Stimulated activated CD4-positive, alpha-beta T cell treated with anti-CD3 and anti-CD28 coated beads, TNF-alpha, amount 100 ng/mL, for 48 hours (primary cell): ENCODE measurements at regions not wholly inside any gene's neighbourhood (a gene's known extent, or its start where the extent isn't known, plus 50 kb on each side); places are given as distances from the start of the nearest gene placed in this dataset.

Source experiments
- DNase-seq, 3 donors: peaks; one replicate each; pipeline ENCODE4 v3.0.0-alpha.2; 2020; ENCODE audit warnings: low read depth in 3 of 3

DNA sequence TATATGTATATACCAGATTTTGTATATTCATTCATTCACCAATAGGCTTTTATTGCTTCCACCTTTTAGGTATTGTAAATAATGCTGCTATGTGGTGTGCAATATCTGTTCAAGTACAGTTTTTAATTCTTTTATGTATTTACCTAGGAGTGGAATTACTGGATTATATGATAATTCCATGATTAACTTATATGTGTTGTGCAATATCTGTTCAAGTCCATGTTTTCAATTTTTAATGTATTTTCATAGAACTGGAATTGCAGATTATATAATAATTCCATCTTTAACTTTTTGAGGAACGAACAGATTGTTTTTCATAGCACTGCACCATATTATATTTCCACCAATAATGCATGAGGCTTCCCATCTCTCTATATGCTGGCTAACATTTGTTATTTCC lies 50.6 kb upstream of the L3MBTL4 start:
- no peak for DNase-seq

DNA sequence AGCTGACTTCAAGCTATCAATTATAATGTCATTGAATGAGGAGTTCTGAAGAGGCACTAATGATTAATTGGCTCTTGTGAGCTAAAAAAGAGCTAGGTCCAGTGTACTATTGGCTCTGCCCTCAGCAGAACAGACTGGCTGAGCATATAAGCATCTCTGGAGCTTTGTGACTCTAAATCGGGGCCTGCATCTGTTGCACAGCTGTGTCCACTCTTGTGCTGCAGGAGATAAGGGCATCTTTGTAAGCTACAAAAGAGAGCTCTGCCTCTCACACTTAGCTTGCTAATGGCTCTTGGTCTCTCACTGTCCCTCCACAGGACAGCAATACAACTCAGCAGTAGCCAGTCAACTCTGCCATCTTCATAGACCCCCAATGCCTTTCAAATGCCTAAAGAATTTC lies 61.5 kb upstream of the L3MBTL4 start:
- no peak for DNase-seq

DNA sequence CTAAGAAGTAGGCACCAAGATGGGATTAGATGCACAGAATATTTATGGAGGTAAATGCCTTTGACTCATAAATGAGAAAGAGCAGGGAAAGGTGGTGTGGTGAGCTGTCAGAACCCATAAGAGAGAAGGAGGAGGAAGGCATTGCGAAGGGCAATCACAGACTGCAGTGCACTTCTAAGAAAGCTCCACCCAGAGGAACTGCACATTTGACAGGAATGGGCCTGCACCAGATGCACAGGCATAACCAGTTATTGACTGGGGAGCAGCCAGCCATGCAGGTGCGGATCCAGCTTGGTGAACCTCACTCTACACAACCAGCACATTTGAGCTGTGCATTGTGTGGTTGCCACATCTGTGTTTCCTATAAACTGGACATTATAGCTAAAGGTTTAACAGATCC lies 62.2 kb upstream of the L3MBTL4 start:
- DNase-seq, result no peak

DNA sequence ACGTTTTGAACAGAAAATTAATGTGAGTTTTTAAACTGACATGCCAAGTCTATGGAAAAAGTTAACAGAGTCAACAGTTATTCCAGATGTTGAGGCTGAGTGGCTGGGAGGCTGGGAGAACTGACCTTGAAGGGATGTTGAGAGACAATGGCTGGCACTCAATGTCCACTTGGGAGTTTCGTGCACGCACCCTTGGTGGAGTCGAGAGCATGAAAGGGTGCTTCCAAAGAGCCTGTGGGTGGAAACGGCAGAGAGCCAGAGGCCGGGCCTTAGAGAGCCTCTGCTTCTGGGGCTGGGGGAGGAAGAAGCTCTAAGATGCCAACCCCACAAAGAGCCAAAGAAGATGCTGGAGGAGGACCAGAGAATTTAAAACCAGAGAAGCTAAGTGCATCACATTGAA lies 63.4 kb upstream of the L3MBTL4 start:
- no peak for DNase-seq

DNA sequence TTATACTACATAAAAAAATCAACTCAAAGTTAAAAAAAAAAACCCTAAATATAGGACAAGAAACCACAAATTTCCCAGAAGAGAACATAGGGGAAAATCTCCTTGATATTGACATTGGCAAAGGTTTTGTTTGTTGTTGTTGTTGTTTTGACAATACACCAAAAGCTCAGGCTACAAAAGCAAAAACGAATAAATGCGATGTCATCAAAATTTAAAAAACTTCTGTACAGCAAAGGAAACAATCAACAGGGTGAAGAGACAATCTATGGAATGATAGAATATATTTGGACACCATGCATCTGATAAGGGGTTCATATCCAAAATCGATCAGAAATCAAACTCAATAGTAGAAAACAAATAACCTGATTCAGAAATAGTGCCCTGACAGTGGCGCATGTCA lies 65.0 kb upstream of the L3MBTL4 start:
- DNase-seq, result no peak

DNA sequence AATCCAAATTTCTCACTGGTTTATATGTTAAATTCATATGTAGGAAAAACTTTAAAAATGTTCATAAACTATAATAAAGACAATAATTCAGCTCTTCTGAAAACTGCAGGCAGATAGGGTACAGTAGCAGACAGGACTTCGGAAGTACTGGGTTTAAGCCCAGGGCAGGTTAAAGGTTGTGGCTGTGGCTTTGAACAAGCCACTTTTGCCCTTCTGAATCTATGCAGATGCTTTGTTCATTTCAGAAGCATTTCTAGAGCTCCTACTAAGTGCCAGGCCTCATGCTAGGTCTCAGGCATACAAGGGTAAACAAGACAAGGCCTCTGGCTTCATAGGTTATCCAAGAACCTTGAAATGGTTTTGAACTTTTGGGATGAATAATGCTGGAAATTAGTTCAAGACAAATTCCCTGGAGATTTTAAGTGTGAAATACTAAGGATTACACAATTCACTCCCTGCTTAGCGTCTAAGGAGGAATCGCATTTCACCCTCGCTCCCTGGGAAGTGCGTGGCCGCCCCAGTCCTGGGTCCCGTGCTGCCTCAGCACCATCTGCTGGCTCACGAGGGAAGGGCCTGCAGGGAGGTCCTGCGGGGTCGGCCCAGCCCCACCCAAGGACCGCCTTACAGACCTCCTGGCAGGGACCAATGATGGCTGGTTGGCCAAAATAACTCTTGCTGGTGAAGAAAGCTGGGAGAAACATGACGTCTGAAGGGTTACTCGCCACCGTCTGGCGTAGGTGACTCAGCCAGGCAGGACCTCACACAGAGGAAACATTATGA lies 67.7 kb upstream of the L3MBTL4 start:
- peak in 1 of 3 donors; percentile 0 for DNase-seq

DNA sequence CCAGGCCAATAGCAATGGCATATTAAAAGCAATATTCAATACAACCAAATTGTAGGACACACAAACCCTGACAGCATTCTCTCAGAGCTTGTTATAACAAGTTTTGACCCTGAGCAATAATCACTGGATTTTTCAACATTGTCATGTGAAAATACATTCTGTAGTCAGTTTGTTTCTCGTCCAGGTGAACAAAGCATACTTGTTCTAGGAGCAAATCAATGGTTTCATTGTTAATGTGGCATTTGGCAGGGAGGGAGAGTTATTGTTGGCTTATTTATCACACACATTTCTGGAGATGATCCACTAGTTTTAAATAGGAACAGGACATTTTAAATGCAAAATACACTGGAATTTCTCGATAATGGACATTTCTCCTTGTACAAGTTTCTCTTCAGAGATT lies 69.9 kb upstream of the L3MBTL4 start:
- DNase-seq, result no peak

DNA sequence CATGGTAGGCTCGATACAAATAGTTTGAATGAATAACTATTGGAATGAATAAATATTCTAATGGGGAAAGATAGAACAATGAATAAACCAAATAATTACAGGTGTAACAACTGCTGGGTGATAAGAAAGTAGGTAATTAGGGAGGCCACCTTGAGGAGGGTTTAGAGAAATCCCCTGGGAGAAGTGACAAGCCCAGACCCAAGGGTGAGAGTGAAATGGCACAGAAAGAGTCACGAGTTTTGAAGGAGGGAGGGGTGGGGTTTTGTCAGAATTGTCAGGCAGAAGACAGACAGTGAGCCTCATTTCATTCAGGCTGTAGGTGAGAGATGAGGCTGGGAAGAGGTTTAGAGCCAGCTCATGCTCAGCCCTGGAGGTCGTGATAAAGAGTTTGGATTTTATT lies 71.6 kb upstream of the L3MBTL4 start:
- no peak for DNase-seq

DNA sequence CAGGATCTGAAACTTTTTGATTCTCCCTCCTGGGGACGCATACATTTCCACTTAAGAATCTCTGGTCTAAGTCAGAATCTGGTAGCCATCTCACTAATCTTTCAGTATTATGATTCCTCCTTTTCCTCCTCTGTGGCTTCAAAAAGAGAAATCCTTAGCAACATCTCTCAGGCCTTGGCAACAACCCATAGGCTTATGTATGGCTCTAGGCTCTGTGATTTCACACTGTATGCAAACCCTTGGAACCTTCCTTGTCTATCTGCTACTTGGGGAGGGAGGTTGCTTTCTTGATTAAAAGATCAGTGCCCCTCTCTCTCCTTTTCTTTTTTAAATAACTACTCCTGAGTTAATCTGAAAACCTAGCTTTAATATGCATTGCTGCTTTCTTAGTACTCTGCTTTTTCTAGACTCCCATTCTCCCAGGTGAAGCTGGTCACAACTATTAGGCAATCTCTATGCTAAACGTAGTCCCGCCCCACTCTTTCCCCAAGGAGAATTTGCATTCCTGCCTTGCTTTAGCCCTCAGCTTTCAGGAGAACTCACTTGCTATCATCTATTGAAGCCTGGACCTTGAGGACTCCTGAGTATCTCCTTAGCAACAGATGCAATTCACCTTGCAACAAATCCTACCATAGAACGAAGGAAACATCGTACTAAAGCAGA lies 72.2 kb upstream of the L3MBTL4 start:
- DNase-seq, result no peak

DNA sequence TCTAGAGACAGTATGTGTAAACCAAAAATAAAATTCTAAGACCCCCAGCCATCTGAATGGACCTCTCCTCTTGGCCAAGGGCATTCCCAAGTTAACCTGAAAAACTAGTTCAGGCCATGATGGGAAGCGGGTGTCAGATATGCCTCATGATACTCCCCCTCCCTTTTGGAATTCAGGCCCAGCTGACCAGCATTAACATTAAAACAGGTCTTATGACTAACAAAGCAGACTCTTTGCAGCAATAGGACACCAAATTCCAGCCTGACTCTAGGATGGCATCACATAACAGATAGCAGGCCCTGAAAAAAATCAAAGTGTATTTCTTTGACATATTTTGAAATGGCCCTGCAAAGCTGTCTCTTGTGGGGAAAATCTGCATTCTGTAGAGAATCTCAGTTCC lies 73.3 kb upstream of the L3MBTL4 start:
- DNase-seq, result no peak

DNA sequence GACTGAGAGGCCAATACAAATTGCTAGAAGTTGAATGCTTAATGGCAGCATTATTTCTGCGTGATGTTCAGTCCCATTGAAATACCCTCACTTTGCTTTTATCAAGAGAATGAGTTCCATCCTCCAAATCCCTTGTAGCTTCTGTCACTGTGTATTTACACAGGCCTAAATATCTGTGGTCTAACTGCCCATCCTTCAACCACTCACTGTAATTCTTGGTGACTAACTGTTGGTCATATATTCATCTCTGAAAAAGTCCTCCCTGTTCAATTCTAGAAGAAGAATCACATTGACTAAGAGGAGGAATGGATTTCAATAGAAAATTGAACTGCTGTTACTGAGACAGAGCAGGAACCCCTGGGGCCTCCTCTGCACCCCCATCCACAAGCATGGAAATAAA lies 74.2 kb upstream of the L3MBTL4 start:
- DNase-seq, result no peak

DNA sequence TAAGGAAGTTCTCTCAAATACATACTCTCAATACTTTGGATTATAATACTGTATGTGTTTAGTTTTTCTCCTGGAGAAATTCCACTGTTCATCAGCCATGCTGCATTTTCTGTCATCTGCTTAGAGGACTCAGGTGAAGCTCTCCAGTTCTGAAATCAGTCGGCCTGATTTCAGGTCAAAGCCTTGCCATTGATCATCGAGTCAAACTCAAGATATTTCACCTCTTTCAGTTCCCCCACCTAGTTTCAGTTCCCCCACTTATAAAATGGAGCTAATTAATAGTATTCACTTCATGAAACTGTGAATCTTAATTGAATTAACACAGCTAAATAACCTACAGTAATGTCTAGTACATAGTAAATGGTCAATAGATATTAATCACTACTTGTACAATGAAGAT lies 75.3 kb upstream of the L3MBTL4 start:
- no peak for DNase-seq

DNA sequence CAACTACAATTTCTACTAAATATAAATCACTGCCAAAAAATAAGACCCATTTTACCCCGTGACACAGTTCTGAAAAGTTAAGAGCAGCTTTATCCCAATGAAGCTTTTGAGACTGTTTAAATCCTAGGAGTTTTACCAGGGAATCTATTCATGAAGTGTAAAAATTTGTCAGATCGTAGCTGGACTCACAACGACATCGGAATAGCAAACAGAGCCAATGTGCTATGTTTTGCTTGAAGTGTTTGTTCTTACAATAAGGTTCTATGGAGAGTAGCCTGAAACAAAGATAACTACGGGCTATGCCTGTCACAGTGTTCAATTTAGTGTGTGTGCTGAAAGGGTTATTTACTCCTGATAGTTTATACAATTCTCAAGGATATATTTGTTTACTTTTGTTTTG lies 78.5 kb upstream of the L3MBTL4 start:
- no peak for DNase-seq

DNA sequence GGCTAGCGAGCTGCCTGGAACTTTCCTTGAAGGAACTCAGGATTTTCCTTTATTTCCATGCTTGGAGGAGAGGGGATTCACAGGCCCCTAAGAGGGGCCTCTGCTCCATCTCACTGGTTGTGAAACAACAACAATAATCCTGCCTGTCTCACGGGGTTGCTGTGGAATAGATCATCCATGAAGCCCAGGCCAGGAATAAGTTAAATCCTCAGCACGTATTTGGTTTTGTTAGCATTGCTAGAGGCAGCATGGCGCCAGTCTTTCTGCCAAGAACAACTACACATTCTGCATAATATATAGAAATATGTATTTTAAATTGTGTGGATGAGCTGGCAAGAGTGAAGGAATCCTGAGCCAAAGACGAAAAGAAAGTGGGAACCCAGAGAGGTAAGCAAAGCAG lies 80.8 kb upstream of the L3MBTL4 start:
- no peak for DNase-seq

DNA sequence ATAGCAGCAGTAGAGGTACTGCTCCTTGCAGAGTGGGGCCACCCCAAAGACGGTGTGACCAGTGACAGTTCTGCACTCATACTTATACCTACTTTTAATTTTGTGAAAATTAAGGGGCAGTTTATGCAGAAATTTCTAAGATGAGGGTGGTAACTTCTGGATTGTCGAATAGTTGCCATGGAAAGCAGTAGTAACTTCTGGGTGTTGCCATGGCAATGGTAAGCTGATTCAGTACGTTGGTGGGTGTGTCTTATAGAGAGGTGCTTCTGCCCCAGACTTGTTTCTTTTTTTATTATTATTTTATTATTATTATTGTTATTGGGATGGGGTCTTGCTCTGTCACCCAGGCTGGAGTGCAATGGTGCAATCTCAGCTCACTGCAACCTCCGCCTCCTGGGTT lies 82.8 kb upstream of the L3MBTL4 start:
- DNase-seq, result no peak

DNA sequence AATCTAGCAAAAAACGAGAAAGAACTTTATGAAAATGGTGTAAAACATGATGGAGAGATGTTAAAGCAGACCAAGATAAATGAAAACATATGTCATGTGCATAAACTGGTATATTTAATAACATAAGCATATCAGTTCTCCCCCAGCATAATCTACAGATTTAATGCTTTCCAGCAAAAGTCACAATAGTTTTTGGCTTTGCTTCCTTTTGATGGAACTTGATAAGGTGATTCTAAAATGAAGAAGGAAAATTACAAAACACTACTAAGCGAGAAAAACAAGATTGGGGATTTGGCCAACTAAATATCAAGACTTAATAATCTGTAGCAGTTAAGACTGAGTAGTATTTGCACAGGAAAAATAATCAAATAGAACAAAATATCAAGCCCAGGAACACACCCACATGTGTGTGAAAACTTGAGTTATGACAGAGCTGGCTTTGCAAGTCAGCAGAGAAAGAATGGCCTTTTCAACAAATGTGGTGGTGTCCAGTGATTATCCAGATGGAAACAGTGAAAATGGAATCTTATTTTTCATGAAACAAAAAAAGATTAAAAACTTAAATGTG lies 83.7 kb upstream of the L3MBTL4 start:
- DNase-seq, result no peak

DNA sequence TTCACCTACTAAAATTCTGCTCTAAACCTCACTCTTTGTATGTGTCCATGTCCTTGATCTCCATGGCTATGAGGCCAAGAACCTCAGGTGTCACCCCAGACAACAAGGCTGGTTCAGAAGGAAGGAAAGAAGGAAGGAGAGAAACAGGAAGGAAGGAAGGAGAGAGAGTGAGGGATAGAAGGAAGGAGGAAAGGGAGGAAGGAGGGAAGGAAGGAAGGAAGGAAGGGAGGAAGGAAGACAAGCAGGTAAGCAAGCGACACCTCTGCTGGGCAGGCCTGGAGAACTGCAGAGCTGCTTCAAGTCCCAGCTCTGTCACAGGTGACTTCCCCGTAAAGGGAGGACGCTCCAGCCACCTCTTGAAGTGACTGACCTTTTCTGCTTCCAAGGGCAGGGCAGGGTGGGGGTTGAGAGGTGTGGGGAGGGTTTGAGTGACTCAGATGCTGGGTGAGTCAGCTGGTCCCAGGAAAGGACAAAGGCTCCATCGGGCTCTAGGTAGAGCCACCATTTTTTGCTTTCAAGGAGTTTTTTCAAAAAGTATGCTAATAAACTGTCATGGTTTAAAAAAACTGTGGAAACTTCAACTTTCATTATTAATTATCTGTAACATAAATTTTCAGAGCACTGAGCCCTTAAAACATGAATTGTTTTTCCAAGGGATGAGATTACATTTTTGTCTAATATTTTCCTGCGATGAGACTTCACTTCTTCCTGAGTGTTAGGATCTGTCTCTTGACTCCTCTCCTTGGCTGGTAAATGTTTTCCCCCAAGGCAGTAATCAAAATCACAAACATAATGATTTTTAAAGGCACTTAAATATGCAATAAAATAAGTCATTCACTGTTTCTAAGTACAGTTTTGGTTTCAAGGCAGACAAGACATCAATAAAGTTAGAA lies 90.1 kb upstream of the L3MBTL4 start:
- no peak for DNase-seq

DNA sequence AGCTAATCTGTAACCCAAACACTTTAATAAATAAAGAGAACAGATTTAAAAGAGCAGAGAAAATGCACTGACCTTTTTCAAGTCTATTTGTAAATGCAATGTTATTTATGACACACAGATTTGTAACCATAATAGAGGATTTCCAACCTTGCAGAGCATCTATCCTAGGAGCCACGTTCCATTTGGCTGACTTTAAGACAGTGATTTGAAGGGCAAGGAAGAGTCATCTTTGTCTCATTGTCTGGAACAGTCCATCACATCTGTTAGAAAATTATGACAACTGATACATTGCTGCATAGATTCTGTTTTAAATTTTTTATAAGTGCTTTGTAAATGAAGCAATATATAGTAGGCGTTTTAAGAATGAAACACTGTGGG lies 90.8 kb upstream of the L3MBTL4 start:
- no peak for DNase-seq

DNA sequence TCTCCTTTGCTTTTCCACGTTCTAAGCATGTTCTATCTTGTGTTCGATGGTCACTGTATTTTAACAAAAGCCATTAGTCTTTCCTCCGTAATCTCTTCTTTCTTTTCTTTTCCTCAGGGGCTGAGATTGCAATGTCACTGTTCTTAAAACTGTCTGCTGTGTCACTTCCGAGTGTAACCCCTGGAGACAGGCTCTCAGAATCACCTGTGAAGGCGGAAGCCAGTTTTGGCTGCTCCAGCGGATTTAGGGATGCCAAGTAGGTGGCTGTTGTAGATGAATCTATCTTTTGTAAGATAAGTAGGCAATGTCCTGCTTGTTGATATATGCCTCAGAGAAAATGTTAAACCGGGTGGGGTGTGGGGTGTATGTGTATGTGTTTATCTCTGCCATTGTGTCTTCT lies 94.7 kb upstream of the L3MBTL4 start:
- DNase-seq, result no peak

DNA sequence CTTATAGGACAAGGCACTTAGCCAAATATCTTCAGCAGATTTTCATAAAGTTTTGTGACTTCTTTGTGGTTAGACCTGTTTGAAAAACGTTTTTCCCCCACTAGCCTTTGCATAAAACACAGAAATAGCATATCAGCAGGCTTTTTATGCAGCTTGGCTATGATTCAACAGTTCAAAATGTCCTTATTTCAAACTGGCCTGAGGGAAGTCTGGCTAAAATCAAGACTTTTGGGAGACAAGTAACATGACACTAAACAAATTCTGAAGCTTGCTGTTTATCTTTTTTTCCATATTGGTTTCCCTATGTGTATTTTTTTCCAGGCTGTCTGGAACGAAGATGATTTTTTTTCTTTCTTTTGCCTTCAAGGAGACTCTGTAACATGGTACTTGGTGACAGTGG lies 95.1 kb upstream of the L3MBTL4 start:
- no peak for DNase-seq

DNA sequence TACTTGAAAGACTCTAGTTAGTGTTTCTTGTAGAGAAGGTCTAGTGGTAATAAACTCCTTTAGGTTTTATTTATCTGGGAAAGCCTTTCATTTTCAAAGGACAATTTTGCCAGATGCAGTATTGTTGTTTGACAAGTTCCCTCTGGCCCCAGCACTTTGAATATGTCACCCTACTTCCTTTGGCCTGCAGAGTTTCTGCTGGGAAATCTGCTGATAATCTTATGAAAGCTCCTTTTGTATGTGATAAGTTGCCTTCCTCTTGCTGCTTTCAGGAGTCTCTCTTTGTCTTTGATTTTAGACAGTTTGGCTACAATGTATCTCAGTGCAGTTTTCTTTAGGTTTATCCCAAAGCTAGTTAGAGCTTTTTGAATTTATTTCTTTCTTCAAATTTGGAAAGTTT lies 106.2 kb upstream of the L3MBTL4 start:
- DNase-seq, result no peak

DNA sequence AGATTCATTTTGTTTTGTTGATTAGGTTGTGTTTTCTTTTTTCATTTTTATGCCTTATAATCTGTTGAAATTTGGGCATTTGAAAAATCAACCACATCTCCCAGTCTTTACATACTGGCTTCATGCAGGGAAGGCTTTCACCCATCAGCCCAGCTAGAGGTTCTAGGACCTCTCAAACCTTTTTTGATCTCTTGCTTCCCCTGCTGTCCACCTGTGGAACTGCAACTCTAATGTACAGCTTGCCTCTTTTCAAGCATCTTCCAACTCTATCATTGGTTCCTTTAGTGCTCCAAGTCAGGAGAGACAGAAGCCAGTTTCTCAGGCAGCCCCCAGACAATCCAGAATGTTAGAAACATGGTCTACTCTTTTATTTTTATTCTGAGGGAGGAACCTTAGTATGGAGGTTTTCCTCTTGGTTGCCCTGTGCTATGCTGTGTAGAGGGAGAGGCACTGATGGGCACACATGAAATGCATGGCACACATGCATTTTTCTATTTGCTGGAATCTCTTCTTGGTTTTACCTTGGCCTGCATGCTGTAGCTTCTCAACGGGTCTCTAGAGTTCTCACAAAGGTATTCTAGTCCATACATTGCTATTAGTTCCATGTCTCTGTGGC lies 107.2 kb upstream of the L3MBTL4 start:
- DNase-seq, result peak in 1 of 3 donors; percentile 0
